DMS153 treated with DMSO at 0.1 percent for 48 hours (cell line): ENCODE measurements at regions not wholly inside any gene's neighbourhood (a gene's known extent, or its start where the extent isn't known, plus 50 kb on each side); places are given as distances from the start of the nearest gene placed in this dataset.
"Not testable (repeated sequence)": the region's sequence is repeated elsewhere in the genome, so short reads cannot be mapped to it uniquely, and the experiment has no call there.

Experiments
- DNase-seq: peaks from one replicate; lab custom pipeline; 2025; ENCODE audit not compliant: unreplicated experiment; lab: John Stamatoyannopoulos, UW

DNA sequence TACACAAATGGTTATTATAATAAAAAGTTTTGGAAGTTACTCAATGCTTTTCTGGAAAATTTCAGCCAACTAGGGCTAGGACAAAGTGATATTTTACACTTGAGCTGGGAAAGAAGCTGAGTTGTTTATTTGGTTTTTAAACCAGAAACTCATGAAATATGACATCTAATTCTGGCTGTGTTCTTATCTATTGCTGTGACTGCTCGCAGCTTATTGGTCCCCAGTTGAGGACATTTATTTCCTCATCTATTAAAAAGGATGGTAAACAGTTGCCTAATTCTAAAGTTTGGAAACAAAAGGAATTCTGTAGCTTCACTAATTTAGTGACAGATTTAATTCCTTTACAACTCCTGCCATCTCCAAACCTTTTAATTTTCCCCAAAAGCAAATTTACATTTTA, 487.6 kb upstream of the IL12A start:
- no peak for DNase-seq

DNA sequence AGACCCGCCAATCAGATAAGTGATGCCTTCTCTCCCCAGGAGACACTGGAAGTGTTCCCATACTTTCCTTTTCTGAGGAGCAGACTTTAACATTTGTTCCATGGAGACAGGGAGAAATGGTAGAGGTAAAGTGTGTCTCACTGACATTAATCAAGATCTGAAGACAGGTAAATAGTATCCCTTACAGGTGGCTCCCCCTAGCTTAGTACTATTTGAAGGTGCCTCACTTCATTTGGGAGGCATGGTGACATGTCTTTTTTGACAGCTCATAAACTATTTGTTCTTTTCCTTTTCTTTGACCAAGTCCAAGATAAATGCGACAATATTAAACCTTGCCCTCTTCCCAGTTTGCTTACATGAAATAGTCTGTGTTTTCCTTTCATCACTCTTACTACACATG, 485.6 kb upstream of the IL12A start:
- no peak for DNase-seq

DNA sequence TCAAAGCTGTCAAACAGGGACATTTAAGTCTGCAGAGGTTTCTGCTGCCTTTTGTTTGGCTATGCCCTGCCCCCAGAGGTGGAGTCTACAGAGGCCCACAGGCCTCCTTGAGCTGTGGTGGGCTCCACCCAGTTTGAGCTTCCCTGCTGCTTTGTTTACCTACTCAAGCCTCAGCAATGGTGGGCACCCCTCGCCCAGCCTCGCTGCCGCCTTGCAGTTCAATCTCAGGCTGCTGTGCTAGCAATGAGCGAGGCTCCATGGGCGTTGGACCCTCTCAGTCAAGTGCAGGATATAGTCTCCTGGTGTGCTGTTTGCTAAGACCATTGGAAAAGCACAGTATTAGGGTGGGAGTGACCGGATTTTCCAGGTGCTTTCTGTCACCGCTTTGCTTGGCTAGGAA, 477.6 kb upstream of the IL12A start:
- DNase-seq = not testable (repeated sequence)

DNA sequence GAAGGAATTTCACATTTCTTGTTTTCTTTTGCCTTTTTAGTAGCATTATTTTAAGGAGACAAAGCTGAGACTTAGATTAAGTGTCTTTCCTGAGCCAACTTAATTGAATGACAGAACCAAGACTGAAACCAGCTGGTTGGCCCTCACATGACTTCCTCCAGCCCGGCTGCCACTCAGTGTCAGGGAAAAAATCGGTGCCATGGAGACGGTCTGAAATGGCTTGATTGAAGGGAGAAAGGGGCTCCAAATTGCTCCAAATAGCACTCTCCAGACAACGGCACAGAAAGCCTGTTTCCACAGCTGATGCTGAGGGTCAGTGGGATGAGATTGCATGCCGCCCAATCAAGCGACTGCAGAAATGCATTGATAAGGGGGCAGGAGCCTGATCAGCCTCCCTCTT, 475.2 kb upstream of the IL12A start:
- no peak for DNase-seq

DNA sequence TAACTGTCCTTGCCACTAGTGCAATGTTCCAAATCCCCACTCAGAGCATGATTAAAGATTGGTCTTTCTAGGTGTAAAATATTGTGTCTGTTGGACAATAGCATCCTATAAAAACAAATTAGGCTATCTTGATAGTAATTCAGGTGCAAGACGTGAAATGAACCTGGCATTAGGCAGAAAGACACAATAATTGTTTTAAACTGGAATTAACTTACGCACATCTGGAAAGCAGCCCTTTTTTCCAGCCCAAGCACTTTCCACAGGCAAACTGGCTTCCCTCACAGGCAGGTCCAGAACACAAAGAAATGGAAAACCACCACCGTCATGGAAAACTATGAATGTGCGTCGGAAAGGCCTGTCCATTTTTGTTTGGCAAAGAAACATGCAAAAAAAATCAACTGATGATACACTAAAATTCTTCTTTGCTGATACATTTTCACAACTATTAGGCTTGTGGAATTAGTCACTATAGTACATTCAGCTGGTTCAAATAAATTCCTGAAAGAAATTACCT, 474.7 kb upstream of the IL12A start:
- no peak for DNase-seq

DNA sequence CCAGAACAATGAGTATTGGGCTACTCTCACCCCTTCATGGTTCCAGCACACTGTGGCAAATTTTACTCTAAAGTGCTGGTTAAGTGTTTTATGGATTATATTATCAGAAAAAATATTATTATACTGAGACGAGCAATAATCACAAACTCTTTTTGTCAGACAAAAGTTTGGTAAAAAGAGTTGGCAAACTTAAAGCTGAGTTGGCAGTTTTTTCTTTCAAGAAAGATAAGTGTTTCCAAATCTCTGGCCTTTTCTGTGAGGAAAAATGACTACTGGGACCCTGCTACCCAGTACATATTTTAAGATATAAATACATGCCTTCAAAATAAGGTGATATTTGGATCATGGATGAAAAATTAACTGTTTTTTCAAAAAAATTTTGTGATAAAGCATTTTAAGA, 471.5 kb upstream of the IL12A start:
- no peak for DNase-seq

DNA sequence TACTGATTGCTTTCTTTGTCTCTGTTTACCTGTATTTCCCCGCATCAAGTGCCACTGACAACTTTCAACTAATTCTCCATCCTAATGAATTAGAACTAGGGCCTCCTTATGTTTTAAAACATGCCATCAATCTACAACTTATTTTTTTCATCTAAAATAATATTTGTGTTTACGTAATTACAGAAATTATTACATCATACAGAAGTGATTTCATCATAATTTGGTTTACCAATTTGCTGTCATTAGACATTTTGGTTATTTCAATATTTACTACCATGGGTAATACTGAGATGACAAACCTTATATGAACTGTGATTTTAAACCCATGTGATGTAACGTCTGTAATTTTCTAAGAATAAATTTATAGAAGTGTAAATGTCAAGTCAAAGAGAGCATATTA, 468.0 kb upstream of the IL12A start:
- no peak for DNase-seq

DNA sequence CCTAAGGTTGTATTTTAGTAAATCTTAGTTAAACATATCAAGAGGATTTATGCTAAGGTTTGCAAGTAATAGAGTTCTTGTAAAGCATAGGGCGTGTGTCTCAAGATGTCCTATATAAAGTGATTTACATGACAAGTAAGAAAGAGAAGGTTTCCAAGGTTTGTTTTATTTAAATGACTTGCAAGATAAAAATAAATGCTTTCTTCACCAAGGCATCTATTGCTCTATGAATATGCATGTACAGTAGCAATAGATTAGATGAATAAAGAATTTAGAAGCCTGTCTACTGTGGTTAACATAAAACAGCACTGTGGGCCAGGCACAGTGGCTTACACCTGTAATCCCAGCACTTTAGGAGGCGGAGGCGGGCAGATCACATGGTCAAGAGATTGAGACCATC, 466.4 kb upstream of the IL12A start:
- no peak for DNase-seq

DNA sequence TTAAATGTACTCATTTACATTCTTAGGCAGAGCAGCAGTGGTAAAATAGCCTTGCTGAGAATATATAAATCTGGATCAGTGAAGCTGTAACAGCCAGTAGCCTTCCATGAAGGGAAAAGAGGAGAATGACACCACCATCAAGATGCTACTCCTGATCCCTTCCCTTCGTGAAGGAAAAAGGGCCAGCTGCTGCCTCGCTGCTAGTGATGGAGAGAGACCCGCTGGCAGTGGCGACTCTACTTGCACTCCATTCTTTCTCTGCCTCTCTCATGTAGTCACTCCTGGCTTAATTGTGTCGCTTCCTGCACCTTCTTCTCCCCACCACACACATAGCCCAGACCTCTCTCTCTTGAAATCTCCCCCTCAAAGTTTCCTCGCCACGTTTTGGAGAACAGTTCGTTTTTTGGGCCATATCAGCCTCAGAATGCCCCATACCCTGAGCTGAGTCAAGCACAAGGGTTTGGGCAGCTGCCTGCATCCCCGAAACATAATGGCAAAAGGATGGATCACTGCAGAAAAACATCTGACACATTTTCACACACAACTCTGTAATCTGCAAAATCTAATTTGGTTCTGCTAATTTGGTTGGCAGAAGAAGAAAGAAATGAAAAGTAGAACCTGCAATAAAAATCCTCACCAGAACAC, 460.3 kb upstream of the IL12A start:
- no peak for DNase-seq

DNA sequence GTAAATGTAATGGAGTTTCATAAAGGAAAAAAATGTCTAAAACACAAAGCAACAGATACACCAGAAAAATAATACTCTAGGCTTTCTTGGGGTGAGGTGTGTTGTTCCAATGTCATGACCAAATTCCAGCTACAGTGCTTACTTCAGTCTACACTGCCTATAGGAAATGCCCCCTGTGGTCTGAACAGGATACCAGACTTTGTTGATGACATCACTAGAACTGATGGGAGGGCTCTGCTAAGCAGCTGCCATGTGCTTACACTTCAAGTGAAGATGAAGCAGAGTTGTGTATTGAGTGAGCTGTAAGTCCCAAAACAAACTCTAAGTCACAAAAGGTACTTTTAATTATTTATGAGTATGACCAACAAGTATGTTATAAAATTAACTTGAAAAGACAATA, 456.1 kb upstream of the IL12A start:
- no peak for DNase-seq

DNA sequence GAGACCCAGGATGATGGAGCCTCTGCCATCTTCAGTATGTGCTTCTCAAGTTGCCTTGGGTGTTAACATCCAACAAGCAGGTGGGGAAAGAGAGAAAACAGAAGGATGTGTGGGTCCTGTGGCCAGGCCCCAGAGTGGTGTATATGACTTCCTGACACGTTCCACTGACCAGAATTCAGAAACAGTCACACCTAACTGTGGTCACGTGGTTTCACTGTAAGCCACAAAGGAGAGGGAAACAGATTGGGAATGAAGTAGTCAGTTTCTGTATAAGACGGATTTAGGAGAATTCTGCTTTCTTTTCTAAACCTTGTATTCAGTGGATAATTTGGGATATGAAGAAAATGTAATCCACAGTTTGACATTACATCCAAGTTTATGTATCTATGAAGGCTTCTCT, 454.1 kb upstream of the IL12A start:
- no peak for DNase-seq

DNA sequence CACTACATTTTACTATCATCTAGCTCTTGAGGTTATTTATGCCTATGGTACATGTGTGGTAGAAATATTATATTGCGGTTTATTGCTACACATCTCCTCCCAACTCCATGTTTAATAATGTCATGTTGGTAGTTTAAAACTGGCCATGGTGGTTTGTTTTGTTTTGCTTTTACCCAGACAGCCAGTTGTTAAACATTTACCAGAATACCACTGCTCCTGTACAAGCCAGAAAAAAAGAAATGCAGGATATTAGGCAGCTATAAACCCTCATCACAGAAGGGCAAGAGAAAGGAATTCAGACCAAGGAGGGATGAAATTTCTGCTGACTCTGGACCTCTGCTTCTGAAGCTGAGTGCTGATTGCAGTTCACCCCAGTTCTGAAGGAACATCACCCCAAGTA, 451.8 kb upstream of the IL12A start:
- DNase-seq = no peak

DNA sequence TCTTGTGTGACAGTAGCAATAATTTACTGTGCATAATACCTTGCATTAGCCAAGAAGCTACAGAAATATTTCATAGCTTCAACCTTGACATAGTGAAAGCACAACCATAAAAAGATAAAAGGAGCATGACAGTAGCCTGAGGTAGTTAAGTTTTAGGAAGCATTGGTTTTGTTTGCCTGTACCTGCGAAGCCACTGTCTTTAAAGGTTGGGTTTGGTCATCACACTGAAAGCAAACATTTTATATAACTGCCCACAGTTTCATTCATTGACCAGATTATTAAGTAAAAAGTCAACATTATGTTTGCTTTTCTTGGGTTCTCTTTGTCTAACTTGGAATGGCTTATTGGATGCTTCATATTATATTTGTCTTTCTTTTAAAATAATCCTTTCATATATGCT, 450.1 kb upstream of the IL12A start:
- DNase-seq = no peak

DNA sequence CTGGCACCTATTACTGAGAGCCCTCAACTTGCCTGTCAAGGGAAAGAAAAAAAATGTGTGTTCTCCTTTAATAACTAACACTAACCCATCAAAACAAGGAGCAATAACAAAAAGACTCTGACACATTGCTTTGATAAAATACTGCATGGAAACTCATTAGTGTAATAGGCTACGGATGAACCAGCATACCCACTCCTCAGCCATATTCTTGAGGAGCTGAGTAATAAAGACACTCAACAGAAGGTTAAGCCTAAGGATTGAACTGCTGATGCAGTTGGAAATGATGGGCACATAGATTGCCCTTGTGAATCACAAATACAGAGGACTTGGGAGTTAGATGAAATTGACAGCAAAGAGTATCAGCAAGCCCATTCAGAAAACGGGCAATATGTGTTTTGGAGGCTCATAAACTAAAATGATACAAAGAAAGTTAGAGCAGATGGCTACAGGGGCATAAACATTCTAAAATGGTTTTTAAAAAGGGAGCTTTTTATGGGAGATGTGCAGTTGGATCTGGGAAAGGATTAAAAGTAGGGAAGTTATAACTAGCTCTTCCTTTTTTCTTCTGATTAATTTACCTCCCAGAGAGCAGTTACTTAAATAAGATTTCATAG, 447.6 kb upstream of the IL12A start:
- DNase-seq = no peak

DNA sequence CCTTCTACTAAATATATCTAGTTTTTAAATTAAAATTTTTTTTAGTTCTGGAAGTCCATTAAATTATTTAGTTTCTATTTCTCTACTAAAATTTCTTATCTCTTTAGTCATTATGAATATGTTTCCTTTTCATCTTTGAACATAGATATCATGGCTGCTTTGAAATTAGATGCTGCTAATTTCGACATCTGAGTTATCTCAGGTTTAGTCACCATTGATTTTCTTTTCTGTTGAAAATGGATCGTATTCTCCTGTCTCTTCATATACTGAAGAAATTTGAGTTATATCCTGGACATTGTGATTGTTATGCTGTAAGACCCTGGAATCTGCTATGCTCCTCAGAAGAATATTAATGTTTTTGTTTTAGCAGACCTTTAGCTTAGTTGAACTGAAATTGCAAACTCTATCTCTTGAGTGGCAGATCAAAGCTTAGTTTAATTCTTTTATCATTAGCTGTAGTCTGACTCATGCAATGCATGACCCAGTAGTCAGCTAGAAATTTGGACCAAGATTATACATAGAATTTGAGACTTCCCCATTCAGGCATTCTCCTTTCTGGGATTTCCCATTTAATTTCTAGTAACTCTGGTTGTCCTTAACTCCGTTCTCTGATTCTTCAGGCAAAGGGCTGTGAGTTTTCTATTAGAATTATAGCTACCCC, 439.8 kb upstream of the IL12A start:
- no peak for DNase-seq

DNA sequence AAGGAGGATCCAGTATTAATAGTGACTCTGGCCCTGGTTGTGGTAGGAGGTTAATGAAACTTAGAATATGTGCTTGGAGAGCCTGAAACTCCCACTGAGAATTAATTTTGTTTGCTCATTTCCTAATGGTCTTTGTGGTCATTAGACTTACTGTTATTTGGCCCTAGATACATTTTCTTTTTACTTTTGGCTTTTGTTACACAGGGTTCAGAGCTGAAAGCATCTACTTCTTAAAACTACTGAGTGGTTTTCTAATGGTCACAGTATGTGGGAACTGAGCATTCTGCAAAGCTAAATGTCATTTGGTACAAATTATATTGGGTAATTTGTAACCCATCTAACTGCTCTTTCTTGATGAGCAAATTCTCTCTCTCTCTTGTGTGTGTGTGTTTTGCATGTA, 433.4 kb upstream of the IL12A start:
- DNase-seq = no peak

DNA sequence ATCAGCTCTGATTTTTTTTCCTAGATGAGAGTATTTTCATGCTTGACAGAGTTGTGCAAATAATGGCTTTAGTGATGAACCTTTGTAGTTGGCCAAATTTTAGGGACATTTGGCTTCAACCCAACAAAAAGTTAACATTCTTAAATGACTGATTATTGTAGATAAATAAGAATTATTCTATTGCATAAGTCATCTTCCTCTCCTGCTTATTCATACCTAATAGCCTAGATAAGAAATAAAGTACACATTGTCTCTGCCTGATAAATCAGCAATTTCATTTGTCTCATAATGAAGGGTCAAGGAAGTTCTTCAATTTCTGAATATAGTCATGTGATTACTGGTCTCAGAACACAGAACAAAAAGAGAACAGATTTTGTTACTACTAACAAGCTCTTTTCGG, 428.9 kb upstream of the IL12A start:
- no peak for DNase-seq

DNA sequence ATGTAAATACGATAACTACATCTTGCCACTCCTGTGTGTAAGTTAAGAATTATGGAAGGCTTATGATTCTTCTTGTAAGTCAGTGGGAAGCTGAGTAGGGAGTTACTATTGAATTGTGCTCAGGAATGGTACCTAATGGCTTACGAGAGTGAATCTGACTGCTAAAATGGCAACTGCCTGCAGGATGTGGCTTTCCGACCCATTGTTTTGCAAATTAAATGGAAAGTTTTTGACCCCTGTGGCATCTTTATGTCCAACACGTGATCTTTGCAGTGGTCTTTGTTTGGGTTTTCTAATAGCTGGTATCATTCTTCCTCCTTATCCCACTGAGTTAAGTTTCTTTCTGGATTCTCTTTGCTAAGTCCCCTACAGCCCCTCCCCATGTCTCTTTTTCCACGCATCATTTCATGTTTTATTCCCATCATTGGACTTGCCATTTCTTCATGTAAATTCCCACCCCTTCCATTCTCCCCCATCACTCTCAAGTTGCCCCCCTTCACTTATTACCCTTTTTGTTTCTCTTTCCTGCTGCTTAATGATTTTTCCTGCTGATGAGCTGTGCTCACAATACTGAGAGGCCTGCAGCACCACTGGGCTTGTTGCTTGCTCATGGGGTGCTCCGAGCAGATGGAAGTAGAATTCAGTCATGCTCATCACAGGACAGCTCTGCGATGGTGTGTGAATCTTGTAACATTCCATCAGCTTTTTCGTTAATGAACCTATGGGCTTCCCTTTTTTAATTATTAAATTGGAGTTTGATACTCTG, 428.2 kb upstream of the IL12A start:
- no peak for DNase-seq

DNA sequence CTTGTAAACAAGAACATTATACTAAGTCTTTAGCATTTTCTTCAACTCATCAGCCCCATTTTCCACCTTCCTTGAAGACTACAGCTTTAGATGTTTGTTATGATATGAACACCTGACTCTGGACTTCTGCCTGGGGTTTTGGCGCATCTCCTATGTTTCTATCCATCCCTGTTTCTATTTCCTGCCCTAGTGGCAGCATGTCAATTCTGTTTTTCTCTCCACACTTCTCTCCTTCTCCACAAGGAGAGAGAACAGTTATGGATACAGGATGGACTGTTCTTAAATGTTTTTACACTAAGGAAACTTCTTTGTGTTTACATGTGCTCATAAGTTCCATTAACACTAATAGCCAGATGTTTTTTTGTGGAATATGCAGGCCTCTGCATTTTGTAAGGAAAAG, 423.3 kb upstream of the IL12A start:
- DNase-seq = no peak

DNA sequence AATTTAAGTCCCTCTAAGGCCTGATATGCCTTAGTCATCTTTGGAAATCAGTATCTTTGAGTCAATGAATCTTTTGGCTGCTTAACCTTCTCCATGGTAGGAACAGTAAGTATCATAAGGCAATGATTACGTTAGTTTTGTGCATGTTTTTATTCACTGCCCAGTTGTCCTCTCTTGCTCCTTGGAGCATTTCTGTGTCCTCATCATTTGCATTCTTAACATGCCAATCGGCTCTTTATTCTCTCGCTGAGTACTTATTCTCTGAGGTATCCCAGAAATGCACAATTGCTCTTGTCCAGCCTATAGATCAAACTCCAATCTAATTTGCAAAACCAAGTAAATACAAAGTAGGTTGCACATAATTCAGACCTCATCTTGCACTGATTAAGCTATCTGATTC, 405.0 kb upstream of the IL12A start:
- no peak for DNase-seq

DNA sequence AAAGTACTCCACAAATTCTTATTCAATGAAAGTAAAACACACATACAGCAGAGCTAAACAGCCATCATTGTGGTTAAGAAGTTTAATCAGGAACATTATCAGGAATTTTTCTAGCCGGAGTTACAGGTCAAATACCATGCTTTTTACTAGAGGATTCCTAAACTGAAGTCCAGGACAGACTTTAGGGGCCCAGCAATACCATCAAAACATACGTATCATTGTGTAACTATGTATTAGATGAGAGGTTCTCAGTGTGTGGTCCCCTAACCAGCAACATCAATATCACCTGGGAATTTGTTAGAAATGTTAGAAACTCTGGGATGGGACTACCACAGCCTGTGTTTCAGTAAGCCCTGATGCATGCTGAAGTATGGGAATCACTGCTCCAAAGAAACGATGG, 404.2 kb upstream of the IL12A start:
- DNase-seq = no peak
